ENCODE measurements at regions not wholly inside any gene's neighbourhood (a gene's known extent, or its start where the extent isn't known, plus 50 kb on each side); places are given as distances from the start of the nearest gene placed in this dataset.
"Not testable (repeated sequence)": the region's sequence is repeated elsewhere in the genome, so short reads cannot be mapped to it uniquely, and the experiment has no call there.

- no peak for DNase-seq (ENCODE audit: low read depth in 2 of 2)
These were observed 187.9 kb upstream of the SMIM30 start for GRCh38 chr7:113306302-113306701.

- DNase-seq (ENCODE audit: low read depth in 2 of 2) = no peak
These were observed 185.8 kb upstream of the SMIM30 start for GRCh38 chr7:113304104-113304503.

GRCh38 chr7:113303388-113303787 lies 185.0 kb upstream of the SMIM30 start:
- not testable (repeated sequence) for DNase-seq (ENCODE audit: low read depth in 2 of 2)

GRCh38 chr7:113301983-113302382 lies 183.6 kb upstream of the SMIM30 start:
- DNase-seq (ENCODE audit: low read depth in 2 of 2) = no peak

GRCh38 chr7:113301141-113301540 lies 182.8 kb upstream of the SMIM30 start:
- DNase-seq (ENCODE audit: low read depth in 2 of 2) = no peak

- DNase-seq (ENCODE audit: low read depth in 2 of 2) = no peak
These were observed 181.4 kb upstream of the SMIM30 start for GRCh38 chr7:113299748-113300147.

GRCh38 chr7:113298501-113298900 lies 180.1 kb upstream of the SMIM30 start:
- no peak for DNase-seq (ENCODE audit: low read depth in 2 of 2)

GRCh38 chr7:113294750-113295149 lies 176.4 kb upstream of the SMIM30 start:
- no peak for DNase-seq (ENCODE audit: low read depth in 2 of 2)

- no peak for DNase-seq (ENCODE audit: low read depth in 2 of 2)
These were observed 173.8 kb upstream of the SMIM30 start for GRCh38 chr7:113292105-113292504.

GRCh38 chr7:113291058-113291457 lies 172.7 kb upstream of the SMIM30 start:
- no peak for DNase-seq (ENCODE audit: low read depth in 2 of 2)

GRCh38 chr7:113289140-113289740 lies 170.9 kb upstream of the SMIM30 start:
- no peak for DNase-seq (ENCODE audit: low read depth in 2 of 2)

- no peak for DNase-seq (ENCODE audit: low read depth in 2 of 2)
These were observed 167.1 kb upstream of the SMIM30 start for GRCh38 chr7:113285411-113285810.

- no peak for DNase-seq (ENCODE audit: low read depth in 2 of 2)
These were observed 165.5 kb upstream of the SMIM30 start for GRCh38 chr7:113283861-113284260.

GRCh38 chr7:113282875-113283274 lies 164.5 kb upstream of the SMIM30 start:
- DNase-seq (ENCODE audit: low read depth in 2 of 2) = no peak

GRCh38 chr7:113281223-113281622 lies 162.9 kb upstream of the SMIM30 start:
- DNase-seq (ENCODE audit: low read depth in 2 of 2) = no peak

GRCh38 chr7:113279256-113279655 lies 160.9 kb upstream of the SMIM30 start:
- no peak for DNase-seq (ENCODE audit: low read depth in 2 of 2)

GRCh38 chr7:113270790-113271189 lies 152.4 kb upstream of the SMIM30 start:
- DNase-seq (ENCODE audit: low read depth in 2 of 2) = no peak

- DNase-seq (ENCODE audit: low read depth in 2 of 2) = not testable (repeated sequence)
These were observed 151.2 kb upstream of the SMIM30 start for GRCh38 chr7:113269592-113269991.

GRCh38 chr7:113268757-113269156 lies 150.4 kb upstream of the SMIM30 start:
- DNase-seq (ENCODE audit: low read depth in 2 of 2) = no peak

- DNase-seq (ENCODE audit: low read depth in 2 of 2) = no peak
These were observed 149.5 kb upstream of the SMIM30 start for GRCh38 chr7:113267885-113268284.

GRCh38 chr7:113267271-113267670 lies 148.9 kb upstream of the SMIM30 start:
- DNase-seq (ENCODE audit: low read depth in 2 of 2) = no peak

- DNase-seq (ENCODE audit: low read depth in 2 of 2) = no peak
These were observed 145.4 kb upstream of the SMIM30 start for GRCh38 chr7:113263749-113264148.

- not testable (repeated sequence) for DNase-seq (ENCODE audit: low read depth in 2 of 2)
These were observed 144.9 kb upstream of the SMIM30 start for GRCh38 chr7:113263215-113263742.
